H1 (cell line): ENCODE measurements at regions not wholly inside any gene's neighbourhood (a gene's known extent, or its start where the extent isn't known, plus 50 kb on each side); places are given as distances from the start of the nearest gene placed in this dataset.

Experiments
- EZH2 ChIP-seq: fragments of 200-600 bp; sonication (generic); IDR thresholded peaks from 2 replicates; pipeline ENCODE4 v1.7.1; 2012; ENCODE audit warnings: low read depth, mild to moderate bottlenecking, moderate library complexity, low read length, inconsistent platforms; ENCODE audit not compliant: severe bottlenecking
- TF ChIP-seq, protein P1 (sequence below), 3 experiments: IDR thresholded peaks; 1 replicate in 2 of 3; 2 replicates in 1 of 3; pipeline versions ENCODE4 v1.5.1 to v1.6.1; 2011; ENCODE audit warnings: low read length in 3 of 3, mild to moderate bottlenecking in 3 of 3, inconsistent platforms in 2 of 3, low read depth in 1 of 3, moderate library complexity in 1 of 3; ENCODE audit not compliant: insufficient read depth in 1 of 3; ENCODE audit errors: control extremely low read depth in 1 of 3

DNA sequence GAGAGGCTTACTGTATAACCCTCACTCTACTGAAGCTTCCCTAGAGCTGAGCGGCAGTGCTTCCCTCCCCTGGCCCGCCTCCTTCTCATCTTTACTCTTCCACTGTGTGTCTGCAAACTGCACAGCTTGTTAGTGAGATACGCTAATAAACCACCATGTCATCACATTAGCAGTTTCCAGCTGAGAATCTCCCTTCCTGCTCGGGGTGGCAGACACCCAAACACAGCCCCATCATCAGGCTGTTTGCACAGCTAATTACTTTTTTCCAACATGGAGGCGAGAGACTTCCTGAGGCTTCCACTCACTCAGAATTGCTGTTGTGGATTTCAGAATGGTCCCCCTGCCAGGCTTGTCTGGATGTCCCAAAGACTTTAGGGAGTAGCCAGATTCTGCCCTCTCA, 444.9 kb upstream of the SULF2 start:
- no peak for TF ChIP-seq EZH2
- TF ChIP-seq, protein P1, sequence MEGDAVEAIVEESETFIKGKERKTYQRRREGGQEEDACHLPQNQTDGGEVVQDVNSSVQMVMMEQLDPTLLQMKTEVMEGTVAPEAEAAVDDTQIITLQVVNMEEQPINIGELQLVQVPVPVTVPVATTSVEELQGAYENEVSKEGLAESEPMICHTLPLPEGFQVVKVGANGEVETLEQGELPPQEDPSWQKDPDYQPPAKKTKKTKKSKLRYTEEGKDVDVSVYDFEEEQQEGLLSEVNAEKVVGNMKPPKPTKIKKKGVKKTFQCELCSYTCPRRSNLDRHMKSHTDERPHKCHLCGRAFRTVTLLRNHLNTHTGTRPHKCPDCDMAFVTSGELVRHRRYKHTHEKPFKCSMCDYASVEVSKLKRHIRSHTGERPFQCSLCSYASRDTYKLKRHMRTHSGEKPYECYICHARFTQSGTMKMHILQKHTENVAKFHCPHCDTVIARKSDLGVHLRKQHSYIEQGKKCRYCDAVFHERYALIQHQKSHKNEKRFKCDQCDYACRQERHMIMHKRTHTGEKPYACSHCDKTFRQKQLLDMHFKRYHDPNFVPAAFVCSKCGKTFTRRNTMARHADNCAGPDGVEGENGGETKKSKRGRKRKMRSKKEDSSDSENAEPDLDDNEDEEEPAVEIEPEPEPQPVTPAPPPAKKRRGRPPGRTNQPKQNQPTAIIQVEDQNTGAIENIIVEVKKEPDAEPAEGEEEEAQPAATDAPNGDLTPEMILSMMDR (IDR thresholded peaks at IDR 0.05; ENCODE audit: control extremely low read depth in 1 of 3, insufficient read depth in 1 of 3, low read depth in 1 of 3, low read length in 3 of 3) = no peak
